ENCODE measurements at regions not wholly inside any gene's neighbourhood (a gene's known extent, or its start where the extent isn't known, plus 50 kb on each side); places are given as distances from the start of the nearest gene placed in this dataset.
"Not testable (repeated sequence)": the region's sequence is repeated elsewhere in the genome, so short reads cannot be mapped to it uniquely, and the experiment has no call there.

- H3K27me3 Mint-ChIP-seq (ENCODE audit: insufficient read depth, low read depth, poor library complexity); DNase-seq (ENCODE audit: low spot score); H3K27ac Mint-ChIP-seq; H3K4me3 ChIP-seq; H3K4me2 ChIP-seq; H3K79me2 ChIP-seq (replicated peaks; ENCODE audit: insufficient read depth); H4K20me1 ChIP-seq (replicated peaks; ENCODE audit: insufficient read depth); H3K27ac ChIP-seq (ENCODE audit: low read depth); H3K4me1 Mint-ChIP-seq; H3K4me3 Mint-ChIP-seq; H3K9me2 ChIP-seq (ENCODE audit: insufficient read depth); H3K4me1 ChIP-seq (ENCODE audit: insufficient read depth); H3K36me3 ChIP-seq (ENCODE audit: insufficient read depth); H3K36me3 Mint-ChIP-seq (ENCODE audit: low read depth); ATAC-seq; H3F3A ChIP-seq (replicated peaks; ENCODE audit: low read depth); H3K27me3 ChIP-seq (ENCODE audit: insufficient read depth); H2AFZ ChIP-seq: not testable (repeated sequence)
- H3K9me3 Mint-ChIP-seq = peaks cover 41% of the 10 kb centered on the region
Measured at GRCh38 chr3:171922629-171923028, 79.5 kb downstream of the TMEM212 start.

- not testable (repeated sequence) for H3K4me3 Mint-ChIP-seq; H3K4me1 ChIP-seq (ENCODE audit: insufficient read depth); H3K9me2 ChIP-seq (ENCODE audit: insufficient read depth); H3K4me3 ChIP-seq; H3K4me2 ChIP-seq; H3K27me3 ChIP-seq (ENCODE audit: insufficient read depth); H3K4me1 Mint-ChIP-seq; H3K27ac ChIP-seq (ENCODE audit: low read depth); H3K36me3 Mint-ChIP-seq (ENCODE audit: low read depth); H4K20me1 ChIP-seq (replicated peaks; ENCODE audit: insufficient read depth); H3K79me2 ChIP-seq (replicated peaks; ENCODE audit: insufficient read depth); H2AFZ ChIP-seq; H3K36me3 ChIP-seq (ENCODE audit: insufficient read depth); DNase-seq (ENCODE audit: low spot score); H3F3A ChIP-seq (replicated peaks; ENCODE audit: low read depth); H3K27me3 Mint-ChIP-seq (ENCODE audit: insufficient read depth, low read depth, poor library complexity); H3K27ac Mint-ChIP-seq; ATAC-seq
- H3K9me3 Mint-ChIP-seq = peaks cover 41% of the 10 kb centered on the region
Measured at GRCh38 chr3:171923668-171924067, 80.5 kb downstream of the TMEM212 start.

DNA sequence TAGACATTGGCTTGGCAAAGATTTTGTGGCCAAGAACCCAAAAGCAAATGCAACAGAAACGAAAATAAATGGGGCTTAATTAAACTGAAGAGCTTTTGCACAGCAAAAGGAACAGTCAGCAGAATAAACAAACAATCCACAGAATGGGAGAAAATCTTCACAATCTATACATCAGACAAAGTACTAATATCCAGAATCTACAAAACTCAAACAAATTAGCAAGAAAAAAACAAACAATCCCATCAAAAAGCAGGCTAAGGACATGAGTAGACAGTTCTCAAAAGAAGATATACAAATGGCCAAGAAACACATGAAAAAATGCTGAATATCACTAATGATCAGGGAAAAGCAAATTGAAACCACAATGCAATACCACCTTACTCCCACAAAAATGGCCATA is 81.7 kb downstream of the TMEM212 start:
- H3K36me3 ChIP-seq (ENCODE audit: insufficient read depth); H3K4me3 Mint-ChIP-seq; H3K27me3 ChIP-seq (ENCODE audit: insufficient read depth); H3K9me2 ChIP-seq (ENCODE audit: insufficient read depth); DNase-seq (ENCODE audit: low spot score); H3K36me3 Mint-ChIP-seq (ENCODE audit: low read depth); H3K27ac Mint-ChIP-seq; H3F3A ChIP-seq (replicated peaks; ENCODE audit: low read depth); H3K4me1 ChIP-seq (ENCODE audit: insufficient read depth); H3K4me2 ChIP-seq; H3K27me3 Mint-ChIP-seq (ENCODE audit: insufficient read depth, low read depth, poor library complexity); H3K4me3 ChIP-seq; ATAC-seq; H3K27ac ChIP-seq (ENCODE audit: low read depth); H2AFZ ChIP-seq; H3K4me1 Mint-ChIP-seq; H4K20me1 ChIP-seq (replicated peaks; ENCODE audit: insufficient read depth); H3K79me2 ChIP-seq (replicated peaks; ENCODE audit: insufficient read depth): not testable (repeated sequence)
- H3K9me3 Mint-ChIP-seq = peaks cover 41% of the 10 kb centered on the region

DNA sequence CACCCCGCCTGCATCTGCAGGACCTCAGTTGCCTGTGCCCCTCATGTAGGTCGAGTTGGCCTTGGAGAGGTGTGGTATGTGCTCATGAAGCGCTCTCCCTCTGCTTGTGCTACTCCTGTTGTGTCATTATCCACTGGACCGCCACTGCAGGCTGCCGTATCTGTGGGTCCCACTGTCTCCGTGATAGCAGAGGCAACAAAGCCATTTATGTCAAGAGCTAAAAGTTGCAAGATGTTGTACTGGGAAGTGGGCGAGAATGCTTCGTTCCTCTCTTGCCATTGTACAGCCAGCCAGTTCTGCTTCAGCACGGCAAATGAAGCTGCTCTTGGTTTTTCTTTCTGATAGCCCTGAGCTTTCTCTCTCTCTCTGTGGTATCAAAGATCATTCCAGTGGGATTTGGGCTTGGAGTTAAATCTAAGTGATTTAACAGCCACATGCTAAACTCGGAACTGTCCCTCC is 89.0 kb downstream of the TMEM212 start:
- Histone ChIP-seq H2AFZ (peak overlapping the region; percentile 89), H3K4me3 (no peak overlapping the region)

More for the DNA sequence above, 89.0 kb downstream of the TMEM212 start:
- H3K79me2 ChIP-seq (replicated peaks; ENCODE audit: insufficient read depth) = no peaks in the 10 kb centered on the region
- no peak overlapping the region for H3K4me2 ChIP-seq
- H3K27me3 Mint-ChIP-seq (ENCODE audit: insufficient read depth, low read depth, poor library complexity) = no peaks in the 10 kb centered on the region
- ATAC-seq (no peak), DNase-seq (ENCODE audit: low spot score) (no peak)
- H3K9me3 Mint-ChIP-seq = no peaks in the 10 kb centered on the region; the same call in 1 of the 3 replicates
- no peak overlapping the region for H3K27ac Mint-ChIP-seq
- TF ChIP-seq EZH2 (IDR thresholded peaks at IDR 0.05; ENCODE audit: low read depth, unreplicated experiment) = no peak
- TF ChIP-seq, protein P1, sequence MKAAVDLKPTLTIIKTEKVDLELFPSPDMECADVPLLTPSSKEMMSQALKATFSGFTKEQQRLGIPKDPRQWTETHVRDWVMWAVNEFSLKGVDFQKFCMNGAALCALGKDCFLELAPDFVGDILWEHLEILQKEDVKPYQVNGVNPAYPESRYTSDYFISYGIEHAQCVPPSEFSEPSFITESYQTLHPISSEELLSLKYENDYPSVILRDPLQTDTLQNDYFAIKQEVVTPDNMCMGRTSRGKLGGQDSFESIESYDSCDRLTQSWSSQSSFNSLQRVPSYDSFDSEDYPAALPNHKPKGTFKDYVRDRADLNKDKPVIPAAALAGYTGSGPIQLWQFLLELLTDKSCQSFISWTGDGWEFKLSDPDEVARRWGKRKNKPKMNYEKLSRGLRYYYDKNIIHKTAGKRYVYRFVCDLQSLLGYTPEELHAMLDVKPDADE (IDR thresholded peaks at IDR 0.05) = no peak
- TF ChIP-seq ZNF462 (CRISPR knock-in tag; IDR thresholded peaks at IDR 0.05) = no peak
- no peak for TF ChIP-seq STAT1 (IDR thresholded peaks at IDR 0.05; ENCODE audit: unreplicated experiment)
- TF ChIP-seq ZNF114 (CRISPR knock-in tag; IDR thresholded peaks at IDR 0.05) = no peak
- H3K36me3 ChIP-seq (ENCODE audit: insufficient read depth) = no peaks in the 10 kb centered on the region
- H3K4me3 Mint-ChIP-seq = no peak overlapping the region
- H3K9me2 ChIP-seq (ENCODE audit: insufficient read depth) = peaks cover 17% of the 10 kb centered on the region
- no peaks in the 10 kb centered on the region for H4K20me1 ChIP-seq (replicated peaks; ENCODE audit: insufficient read depth)
- H3K27me3 ChIP-seq (ENCODE audit: insufficient read depth) = no peaks in the 10 kb centered on the region
- no peaks in the 10 kb centered on the region for H3F3A ChIP-seq (replicated peaks; ENCODE audit: low read depth)
- no peaks in the 10 kb centered on the region for H3K36me3 Mint-ChIP-seq (ENCODE audit: low read depth)
- H3K27ac ChIP-seq (ENCODE audit: low read depth) = no peak overlapping the region
- 0 out of 3 replicates have a peak, but pooled peaks cover 2% of the 10 kb centered on the region for H3K4me1 Mint-ChIP-seq
- H3K4me1 ChIP-seq (ENCODE audit: insufficient read depth) = no peaks in the 10 kb centered on the region

Data from GM23338 (cell line).